T-helper 2 cell (primary cell): ENCODE measurements at regions not wholly inside any gene's neighbourhood (a gene's known extent, or its start where the extent isn't known, plus 50 kb on each side); places are given as distances from the start of the nearest gene placed in this dataset.
"Not testable (repeated sequence)": the region's sequence is repeated elsewhere in the genome, so short reads cannot be mapped to it uniquely, and the experiment has no call there.

ENCODE experiments used
- DNase-seq, 5 experiments: peaks; one replicate each; pipeline versions ENCODE4 v3.0.0 to v3.0.0-alpha.2; 2012 to 2022

DNA sequence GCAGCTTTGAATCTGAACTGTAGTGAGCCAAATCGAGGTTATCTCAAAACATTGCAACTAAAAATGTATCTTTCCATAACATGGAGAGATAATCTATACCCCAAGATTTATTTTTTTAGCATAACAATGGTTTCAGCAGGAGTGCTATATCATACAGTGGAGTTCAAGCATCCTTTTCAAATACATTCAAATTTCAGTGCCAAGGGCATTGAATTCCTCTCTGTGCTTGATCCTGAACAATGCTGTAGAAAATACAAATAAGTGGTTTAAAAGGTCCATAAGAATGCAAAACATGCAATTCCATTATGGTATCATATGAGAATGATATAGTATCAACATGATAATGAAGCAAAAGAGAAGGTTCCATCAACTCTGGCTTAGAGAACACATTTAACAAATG, 201.7 kb downstream of the TXNL1 start:
- no peak for DNase-seq

- DNase-seq = no peak
Measured at GRCh38 chr18:56433919-56434318, 204.5 kb downstream of the TXNL1 start.

GRCh38 chr18:56431551-56431950, 206.8 kb downstream of the TXNL1 start:
- no peak for DNase-seq

- DNase-seq = no peak
Measured at GRCh38 chr18:56423626-56424025, 214.8 kb downstream of the TXNL1 start.

GRCh38 chr18:56421647-56422046, 216.7 kb downstream of the TXNL1 start:
- no peak for DNase-seq

- not testable (repeated sequence) for DNase-seq
Measured at GRCh38 chr18:56420868-56421267, 217.5 kb downstream of the TXNL1 start.

GRCh38 chr18:56414357-56414756, 224.0 kb downstream of the TXNL1 start:
- DNase-seq = no peak

- DNase-seq = no peak
Measured at GRCh38 chr18:56413862-56414261, 224.5 kb downstream of the TXNL1 start.

GRCh38 chr18:56412951-56413350, 225.4 kb downstream of the TXNL1 start:
- DNase-seq = no peak

GRCh38 chr18:56409736-56410135, 228.7 kb downstream of the TXNL1 start:
- DNase-seq = no peak

DNA sequence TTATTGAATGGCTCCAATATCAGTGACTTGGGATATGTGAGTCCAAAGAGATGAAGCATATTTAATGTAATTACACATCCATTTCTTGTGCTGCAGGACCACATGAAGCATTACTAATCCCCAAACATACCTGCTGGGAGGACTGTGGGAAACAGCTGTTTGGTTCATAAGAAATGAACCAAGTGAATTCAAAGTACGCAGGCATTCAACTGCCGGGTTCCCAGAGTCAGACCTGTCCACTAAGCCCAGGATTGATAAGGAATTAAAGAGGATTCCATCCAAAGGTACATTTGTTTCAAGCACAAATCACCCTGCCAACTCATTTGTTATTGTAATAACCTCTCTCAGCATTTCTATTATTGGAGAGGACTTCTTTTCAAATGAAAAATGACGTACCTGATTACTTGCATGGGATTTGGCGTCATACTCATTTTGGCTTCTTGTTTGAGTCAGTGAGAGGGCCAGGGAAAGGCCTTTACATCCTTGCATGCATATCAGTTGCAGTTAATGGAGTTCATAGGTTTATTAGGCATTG, 230.7 kb downstream of the TXNL1 start:
- DNase-seq = no peak

DNA sequence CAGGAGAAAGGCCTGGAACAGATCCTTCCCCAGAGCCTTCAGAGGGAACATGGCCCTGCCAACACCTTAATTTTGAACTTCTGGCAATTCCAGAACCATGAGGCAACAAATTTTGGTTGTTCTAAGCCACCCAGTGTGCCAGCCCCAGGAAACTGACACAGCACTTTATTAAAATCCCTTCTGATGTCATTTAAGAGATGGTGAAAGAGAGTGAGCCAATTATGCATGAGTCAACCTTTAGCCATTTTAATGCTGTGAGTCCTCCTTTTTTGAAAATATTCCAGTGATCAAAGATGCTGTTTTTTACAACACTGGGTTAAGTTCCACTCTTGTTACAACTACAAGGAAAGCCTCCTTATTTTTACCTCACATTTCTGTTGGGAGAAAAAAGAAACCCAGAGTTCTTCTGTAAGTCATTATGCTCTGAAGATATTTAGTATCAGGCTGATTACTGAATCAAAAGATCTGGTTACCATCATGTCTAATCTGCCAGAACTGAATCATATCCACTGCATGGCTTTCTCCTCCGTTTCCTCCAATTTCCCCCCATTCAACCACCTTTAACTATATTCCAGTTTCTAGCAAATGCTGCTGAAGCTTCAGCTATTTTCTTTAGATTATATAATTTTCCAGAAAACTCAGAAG, 235.4 kb downstream of the TXNL1 start:
- DNase-seq = no peak

DNA sequence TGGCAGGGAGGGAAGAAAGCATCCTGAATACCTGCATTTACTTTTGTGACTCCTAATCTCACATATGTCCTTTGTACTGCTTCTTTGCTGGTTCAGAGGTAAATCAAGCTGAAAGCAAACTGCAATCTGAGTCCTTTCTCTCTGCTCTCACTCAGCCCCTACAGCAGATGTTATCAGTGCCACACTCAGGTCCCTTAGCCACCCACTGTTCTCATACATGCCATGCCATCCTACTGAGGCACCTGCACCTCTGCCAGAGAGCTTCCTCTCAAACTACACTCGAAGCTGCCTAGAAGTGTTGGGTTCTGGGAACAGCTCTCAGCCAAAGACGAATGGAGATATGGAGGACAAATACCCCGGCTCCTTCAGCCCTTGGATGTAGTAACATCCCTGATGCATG, 244.5 kb downstream of the TXNL1 start:
- no peak for DNase-seq

- DNase-seq = no peak
Measured at GRCh38 chr18:56391931-56392590, 246.3 kb downstream of the TXNL1 start.

DNA sequence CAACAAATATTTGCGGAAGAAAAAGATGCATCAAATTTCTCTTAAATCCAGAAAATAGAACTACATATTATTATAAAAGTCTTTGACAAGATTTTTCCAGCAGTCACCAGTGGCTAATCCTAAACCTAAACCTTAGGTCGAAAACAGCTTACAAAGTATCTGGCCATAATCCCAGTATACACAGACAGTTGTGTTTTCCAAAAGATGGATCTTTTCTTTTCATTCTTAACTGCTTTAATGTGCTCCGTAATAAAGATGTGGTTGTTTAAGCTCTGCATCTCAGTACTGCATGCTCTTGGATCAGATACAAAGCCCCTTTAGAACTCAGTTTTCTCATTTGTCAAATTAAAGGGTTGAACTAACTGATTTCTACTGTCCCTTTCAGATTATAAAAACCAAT, 247.8 kb downstream of the TXNL1 start:
- DNase-seq = no peak

DNA sequence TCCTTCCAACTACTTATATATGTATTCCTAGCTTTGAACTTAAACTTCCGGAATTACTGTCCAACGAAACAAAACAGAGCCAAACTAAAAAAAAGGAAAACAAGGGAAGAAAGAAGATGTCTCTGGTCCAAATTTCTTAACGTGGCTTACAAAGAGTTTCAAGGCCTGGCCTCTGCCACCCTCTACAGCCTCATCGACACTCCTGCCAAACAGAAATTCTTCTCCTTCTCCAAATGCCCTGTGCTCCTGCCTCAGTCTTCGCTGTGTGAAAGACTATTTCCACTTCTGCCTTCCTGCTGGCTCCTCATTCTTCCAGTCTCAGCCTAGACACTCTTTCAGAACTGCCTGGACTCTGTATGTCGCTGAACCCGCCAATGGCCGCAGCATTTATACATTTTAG, 249.2 kb downstream of the TXNL1 start:
- DNase-seq = no peak

- DNase-seq = no peak
Measured at GRCh38 chr18:56388571-56388970, 249.8 kb downstream of the TXNL1 start.

GRCh38 chr18:56386856-56387255, 251.5 kb downstream of the TXNL1 start:
- no peak for DNase-seq

DNA sequence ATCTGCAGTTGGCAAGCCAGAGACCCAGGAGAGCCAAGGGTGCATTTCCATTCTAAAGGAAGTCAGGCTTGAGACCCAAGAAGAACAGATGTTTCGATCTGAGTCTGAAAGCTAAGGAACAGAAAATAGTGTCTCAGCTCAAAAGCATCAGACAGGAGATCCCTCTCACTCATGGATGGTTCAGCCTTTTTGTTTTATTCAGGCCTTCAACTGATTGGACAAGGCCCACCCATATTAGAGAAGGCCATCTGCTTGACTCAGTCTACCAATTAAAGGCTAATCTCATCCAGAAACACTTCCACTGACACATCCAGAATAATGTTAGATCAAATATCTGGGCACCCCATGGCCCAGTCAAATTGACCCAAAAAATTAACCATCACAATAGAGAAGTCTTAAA, 255.0 kb downstream of the TXNL1 start:
- DNase-seq = no peak

DNA sequence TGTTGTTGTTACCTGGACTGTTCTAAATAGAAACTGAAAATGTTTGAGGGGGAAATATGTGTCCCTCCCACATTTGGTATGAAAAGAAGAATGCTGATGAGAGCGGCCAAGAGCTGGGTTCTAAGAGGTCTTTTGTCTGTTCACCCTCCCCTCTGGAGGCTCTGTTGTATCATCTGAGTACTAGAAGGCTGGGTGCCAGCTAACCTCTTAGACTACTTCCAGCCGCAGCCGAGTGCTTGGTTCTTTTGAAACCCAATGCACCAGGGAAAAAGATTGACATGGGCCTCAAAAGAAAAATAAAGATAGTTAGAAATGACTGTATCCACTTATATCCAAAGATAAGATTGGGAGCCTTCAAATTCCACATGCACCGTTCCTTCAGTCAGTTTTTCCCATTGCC, 255.9 kb downstream of the TXNL1 start:
- no peak for DNase-seq

DNA sequence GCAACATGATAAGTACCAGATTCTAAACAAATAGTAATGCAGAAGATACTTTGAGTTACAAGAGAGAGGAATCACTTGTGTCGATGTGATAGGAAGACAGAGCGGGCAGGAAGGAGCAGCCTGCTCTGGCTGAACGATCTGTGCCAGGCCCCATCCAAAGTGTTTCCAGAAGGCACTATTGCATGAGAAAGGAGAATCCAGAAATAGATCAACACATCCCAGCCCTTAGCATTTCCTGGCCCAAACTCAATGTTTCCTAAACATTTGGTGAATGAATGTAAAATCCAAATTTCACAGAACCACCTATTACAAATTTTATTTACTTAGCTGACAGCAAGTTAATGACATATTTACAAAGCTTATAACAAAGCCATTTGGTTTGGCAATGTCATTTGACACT, 257.2 kb downstream of the TXNL1 start:
- no peak for DNase-seq

GRCh38 chr18:56380685-56381084, 257.7 kb downstream of the TXNL1 start:
- no peak for DNase-seq

DNA sequence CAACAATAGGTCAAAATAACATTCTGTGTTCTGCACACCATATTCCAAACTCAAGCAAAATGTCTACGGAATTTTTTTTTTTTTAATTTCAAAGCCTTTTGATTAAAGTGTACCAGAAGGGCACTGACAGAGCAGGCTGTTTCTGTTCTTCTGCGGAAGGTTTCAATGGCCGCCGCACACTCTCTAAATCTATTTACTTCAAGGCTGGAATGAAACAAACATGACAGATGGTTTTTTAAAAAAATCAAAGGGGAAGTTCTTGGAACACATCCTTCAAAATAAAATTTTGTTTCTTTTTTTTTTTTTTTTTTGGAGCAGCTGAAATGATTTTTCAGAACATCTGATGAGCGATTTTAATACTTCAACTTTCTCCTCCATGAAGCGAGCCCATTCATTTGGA, 259.1 kb downstream of the TXNL1 start:
- no peak for DNase-seq

DNA sequence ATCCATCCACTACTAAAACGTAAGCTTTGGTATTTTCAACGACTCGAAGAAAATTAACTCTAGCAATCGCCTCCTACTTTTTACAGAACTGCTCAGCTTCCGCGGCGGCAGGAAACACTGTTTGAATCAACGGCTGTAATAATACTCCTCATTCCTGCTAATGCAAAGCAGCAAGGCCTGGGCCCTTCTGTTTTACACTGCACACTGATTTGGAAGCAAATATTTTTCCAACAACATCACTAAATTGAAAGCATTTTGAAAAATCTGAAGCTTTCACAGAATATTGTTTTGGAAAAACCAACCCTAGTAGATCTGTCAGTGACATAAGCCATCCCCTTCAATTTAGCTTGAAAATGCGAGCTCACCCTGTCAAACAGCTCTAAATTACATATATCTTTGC, 261.2 kb downstream of the TXNL1 start:
- no peak for DNase-seq
